Esophagus (tissue), 2 donors: ENCODE measurements at regions not wholly inside any gene's neighbourhood (a gene's known extent, or its start where the extent isn't known, plus 50 kb on each side); places are given as distances from the start of the nearest gene placed in this dataset.

Experiments used
- H3K27ac ChIP-seq, 2 donors: one replicate each; pipeline ENCODE4 v1.5.1; 2013; ENCODE audit warnings: low read depth in 2 of 2, mild to moderate bottlenecking in 2 of 2, inconsistent platforms in 1 of 2, low read length in 1 of 2, moderate library complexity in 1 of 2
- H3K27me3 ChIP-seq, 2 donors: one replicate each; pipeline ENCODE4 v1.6.1; 2013; ENCODE audit warnings: low read length in 2 of 2, control low read depth in 1 of 2, mild to moderate bottlenecking in 1 of 2; ENCODE audit not compliant: insufficient read depth in 2 of 2, control insufficient read depth in 1 of 2
- H3K36me3 ChIP-seq, 2 donors: one replicate each; pipeline ENCODE4 v1.6.1; 2013; ENCODE audit warnings: low read length in 1 of 2; ENCODE audit not compliant: control insufficient read depth in 2 of 2, insufficient read depth in 2 of 2
- H3K4me1 ChIP-seq, 2 donors: one replicate each; pipeline ENCODE4 v1.6.1; 2013; ENCODE audit warnings: low read length in 1 of 2; ENCODE audit not compliant: control insufficient read depth in 2 of 2, insufficient read depth in 2 of 2
- H3K4me3 ChIP-seq, 2 donors: one replicate each; pipeline ENCODE4 v1.5.1; 2013; ENCODE audit warnings: low read length in 2 of 2, mild to moderate bottlenecking in 2 of 2, low read depth in 1 of 2, moderate library complexity in 1 of 2
- H3K9me3 ChIP-seq, 2 donors: one replicate each; pipeline ENCODE4 v1.6.1; 2013; ENCODE audit warnings: mild to moderate bottlenecking in 2 of 2, low read depth in 1 of 2, low read length in 1 of 2, moderate library complexity in 1 of 2; ENCODE audit not compliant: control insufficient read depth in 2 of 2, insufficient read depth in 1 of 2
- WGBS, 2 donors: extraction: QIAGEN DNeasy Blood & Tissue Kit; methylation state at CpG; one replicate each; pipeline ENCODE4 v1.1.7; 2013; 5-methylcytosine and 5-hydroxymethylcytosine counted together
- donor health status: healthy with polysubstance abuse.
- donor health status: Bipolar disorder and iron deficiency.

DNA sequence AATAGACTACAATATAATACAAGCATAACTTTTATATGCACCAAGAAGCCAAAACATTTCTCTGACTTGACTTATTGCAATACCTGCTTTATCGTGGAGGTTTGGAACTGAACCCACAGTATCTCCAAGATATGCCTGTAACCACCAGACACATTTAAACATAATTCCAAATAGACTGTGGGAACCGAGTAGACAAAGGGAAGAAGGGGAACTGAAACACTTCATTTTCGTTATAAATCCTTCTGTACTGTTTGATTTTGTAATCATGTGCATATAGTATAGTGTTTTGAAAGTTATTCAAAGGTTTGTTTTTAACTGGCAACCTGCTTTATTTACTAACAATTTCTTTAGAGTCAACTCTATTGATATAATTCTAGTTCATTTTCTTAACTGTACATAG lies 154.9 kb upstream of the BEND6 start:
- no peaks in the 10 kb centered on the region for H3K4me1 ChIP-seq
- no peaks in the 10 kb centered on the region for H3K27me3 ChIP-seq
- no peak overlapping the region for H3K4me3 ChIP-seq
- WGBS, 2 donors = 67 to 73% methylated on average over 3 of the region's 3 CpGs
- no peak overlapping the region for H3K27ac ChIP-seq
- H3K36me3 ChIP-seq = no peaks in the 10 kb centered on the region
- H3K9me3 ChIP-seq = no peaks in the 10 kb centered on the region

DNA sequence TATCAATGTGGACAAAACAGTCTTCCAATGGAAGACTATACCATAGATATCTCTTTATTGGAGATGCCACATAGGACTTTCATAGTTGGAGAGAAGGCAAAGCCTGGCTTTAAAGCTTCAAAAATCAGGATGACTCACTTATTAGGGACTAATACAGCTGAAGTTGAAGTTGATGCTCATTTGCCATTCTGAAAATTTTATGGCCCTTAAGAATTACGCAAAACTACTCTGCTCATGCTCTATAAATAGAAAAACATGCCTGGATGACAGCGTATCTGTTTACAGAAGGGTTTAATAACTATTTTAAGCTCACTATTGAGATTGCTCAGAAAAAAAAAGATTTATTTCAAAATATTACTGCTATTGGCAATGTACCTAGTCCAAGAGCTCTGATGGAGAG lies 155.5 kb upstream of the DST start:
- H3K4me1 ChIP-seq = no peaks in the 10 kb centered on the region

DNA sequence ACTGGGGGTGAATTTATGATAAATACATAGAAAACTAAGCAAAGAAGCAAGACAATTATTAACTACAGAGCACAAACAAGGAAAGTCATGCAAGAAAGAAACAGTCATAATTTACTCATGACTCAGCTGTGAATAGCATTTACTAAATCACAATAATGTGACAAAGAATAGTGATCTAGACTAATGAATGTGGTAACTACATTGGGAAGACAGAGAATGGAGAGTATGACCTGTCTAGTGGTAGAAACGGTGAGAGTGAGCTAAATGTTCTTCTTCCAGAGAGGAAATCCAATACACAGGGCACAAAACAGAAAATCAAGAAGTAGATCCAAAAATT lies 153.5 kb upstream of the DST start:
- H3K4me3 ChIP-seq = no peak overlapping the region
- H3K9me3 ChIP-seq = no peaks in the 10 kb centered on the region
- H3K27ac ChIP-seq = no peak overlapping the region
- no peaks in the 10 kb centered on the region for H3K36me3 ChIP-seq
- WGBS, 2 donors = 68 to 72% methylated on average over 1 of the region's 1 CpG
- H3K4me1 ChIP-seq = no peaks in the 10 kb centered on the region
- H3K27me3 ChIP-seq = no peaks in the 10 kb centered on the region

More for the DNA sequence above, 155.5 kb upstream of the DST start:
- no peak overlapping the region for H3K4me3 ChIP-seq
- H3K27me3 ChIP-seq = no peaks in the 10 kb centered on the region
- H3K27ac ChIP-seq = no peak overlapping the region
- H3K36me3 ChIP-seq = no peaks in the 10 kb centered on the region
- 56 to 63% methylated on average over 2 of the region's 2 CpGs for WGBS, 2 donors
- no peaks in the 10 kb centered on the region for H3K9me3 ChIP-seq

DNA sequence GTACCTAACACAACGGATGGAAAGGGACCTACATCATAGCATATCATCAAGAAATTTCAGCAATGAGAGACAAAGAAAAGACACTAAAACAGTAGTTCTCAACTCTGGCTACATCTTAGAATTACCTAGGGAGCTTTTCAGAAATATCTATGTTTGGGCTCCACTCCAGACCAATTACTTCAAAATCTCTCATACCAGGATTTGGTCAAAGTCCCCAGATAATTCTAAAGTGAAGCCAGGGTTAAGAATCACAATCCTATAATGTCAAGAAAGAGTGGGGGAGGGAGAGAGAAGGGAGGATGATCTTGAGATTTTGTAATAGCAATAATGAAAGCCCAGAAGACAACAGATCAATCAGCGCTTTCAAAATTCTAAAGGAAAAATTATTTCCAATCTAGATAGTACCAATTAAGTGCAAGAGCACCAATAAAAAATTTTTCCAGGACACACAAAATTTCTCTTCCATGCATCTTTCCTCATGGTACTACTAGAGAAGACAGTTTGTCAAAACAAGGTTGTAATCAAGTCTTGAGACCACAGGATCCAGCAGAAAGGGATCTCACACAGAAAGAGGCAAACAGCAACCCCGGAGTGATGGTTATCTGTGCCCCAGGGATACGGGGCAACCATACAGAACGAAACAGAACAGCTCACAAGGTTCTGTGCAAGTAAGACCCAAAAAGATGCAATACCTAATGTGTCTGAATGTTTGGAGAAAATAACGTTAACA lies 152.9 kb upstream of the DST start:
- H3K27me3 ChIP-seq = no peaks in the 10 kb centered on the region
- WGBS, 2 donors = 72 to 82% methylated on average over 6 of the region's 6 CpGs
- no peaks in the 10 kb centered on the region for H3K36me3 ChIP-seq
- no peaks in the 10 kb centered on the region for H3K4me1 ChIP-seq
- H3K9me3 ChIP-seq = no peaks in the 10 kb centered on the region
- H3K4me3 ChIP-seq = no peak overlapping the region
- no peak overlapping the region for H3K27ac ChIP-seq

DNA sequence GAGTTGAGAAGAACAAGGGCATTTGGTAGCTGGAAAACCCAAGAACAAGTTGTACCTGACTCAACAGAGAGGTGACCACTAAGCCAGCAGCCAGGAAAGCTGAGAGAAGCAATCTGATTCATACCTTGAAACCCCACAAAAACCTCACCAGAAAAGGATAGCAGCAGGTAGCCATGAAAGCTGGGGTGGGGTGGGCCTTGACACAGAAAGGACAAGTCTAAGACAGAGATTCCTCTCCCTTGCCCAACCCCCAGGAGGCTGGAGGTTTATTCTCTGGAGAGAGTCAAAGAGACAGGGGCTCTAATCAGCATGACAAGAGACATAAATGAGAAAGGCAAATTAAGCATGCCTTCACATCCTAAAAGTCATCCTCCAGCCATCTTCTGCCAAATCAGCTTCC lies 151.7 kb upstream of the DST start:
- Histone ChIP-seq H3K36me3 (no peaks in the 10 kb centered on the region), H3K4me3 (no peak overlapping the region), H3K27ac (no peak overlapping the region), H3K4me1 (no peaks in the 10 kb centered on the region), H3K27me3 (no peaks in the 10 kb centered on the region), H3K9me3 (no peaks in the 10 kb centered on the region)

DNA sequence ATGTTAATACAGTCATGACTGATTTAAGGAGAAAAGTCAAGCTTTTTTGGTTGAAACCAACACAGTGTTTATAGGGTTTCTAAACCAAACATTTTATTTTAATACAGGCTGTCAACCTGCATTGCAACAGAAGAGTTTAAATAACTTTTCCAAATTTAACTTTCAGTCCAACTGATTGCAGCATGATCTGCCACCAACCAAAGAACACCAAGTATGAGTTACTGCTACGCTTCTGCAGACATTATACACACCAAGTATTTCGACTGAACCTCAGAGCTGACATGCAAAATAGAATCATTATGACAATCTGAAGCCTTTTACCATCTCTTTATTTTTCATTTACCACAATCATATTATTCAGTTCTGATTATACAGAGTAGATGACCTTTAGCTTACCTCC lies 151.2 kb upstream of the DST start:
- H3K4me3 ChIP-seq = no peak overlapping the region
- H3K27me3 ChIP-seq = no peaks in the 10 kb centered on the region
- H3K36me3 ChIP-seq = no peaks in the 10 kb centered on the region
- H3K27ac ChIP-seq = no peak overlapping the region
- no peaks in the 10 kb centered on the region for H3K4me1 ChIP-seq
- no peaks in the 10 kb centered on the region for H3K9me3 ChIP-seq
- WGBS, 2 donors = 91 to 94% methylated on average over 2 of the region's 2 CpGs

DNA sequence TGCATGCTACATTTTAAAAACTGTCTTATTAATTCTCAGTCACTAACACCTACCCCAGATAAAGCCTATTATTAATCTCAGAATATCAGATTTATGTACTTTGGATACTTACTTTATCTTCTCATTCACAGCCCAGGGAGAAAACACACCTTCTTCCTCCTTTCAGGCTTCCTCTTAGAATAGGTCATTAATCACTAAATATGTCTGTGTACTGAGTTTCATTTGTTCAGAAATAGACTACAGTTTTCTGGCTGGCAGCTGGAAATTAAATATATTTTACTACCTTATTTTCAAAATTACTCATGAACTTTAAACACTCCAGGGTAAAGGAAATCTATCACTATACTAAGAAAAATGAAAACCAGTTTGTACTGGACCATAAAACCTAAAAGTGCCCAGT lies 147.7 kb upstream of the DST start:
- Histone ChIP-seq H3K27me3 (no peaks in the 10 kb centered on the region), H3K36me3 (no peaks in the 10 kb centered on the region), H3K27ac (no peak overlapping the region), H3K9me3 (no peaks in the 10 kb centered on the region), H3K4me3 (no peak overlapping the region), H3K4me1 (no peaks in the 10 kb centered on the region)

DNA sequence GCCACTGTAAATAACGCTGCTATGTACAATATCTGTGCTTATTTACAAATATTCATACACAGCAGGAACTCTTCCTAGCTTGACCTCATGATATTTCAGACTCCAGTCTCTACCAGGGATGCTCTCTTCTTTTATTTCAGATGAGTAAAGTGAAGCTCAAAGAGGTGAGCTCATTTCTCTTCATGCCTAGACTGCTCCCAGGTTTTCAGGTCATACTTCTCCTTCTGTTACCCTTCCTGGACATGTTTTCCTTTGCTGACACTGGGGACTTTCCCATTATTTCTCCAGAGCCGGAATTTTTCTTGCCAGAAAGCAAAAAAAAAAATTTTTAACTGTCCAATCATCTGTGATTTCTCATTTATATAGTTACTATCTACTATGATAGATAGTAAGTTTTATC lies 147.2 kb upstream of the DST start:
- Histone ChIP-seq H3K27me3 (no peaks in the 10 kb centered on the region), H3K9me3 (no peaks in the 10 kb centered on the region), H3K4me1 (no peaks in the 10 kb centered on the region), H3K27ac (no peak overlapping the region), H3K4me3 (no peak overlapping the region), H3K36me3 (no peaks in the 10 kb centered on the region)
- 38 to 43% methylated on average over 2 of the region's 2 CpGs for WGBS, 2 donors

DNA sequence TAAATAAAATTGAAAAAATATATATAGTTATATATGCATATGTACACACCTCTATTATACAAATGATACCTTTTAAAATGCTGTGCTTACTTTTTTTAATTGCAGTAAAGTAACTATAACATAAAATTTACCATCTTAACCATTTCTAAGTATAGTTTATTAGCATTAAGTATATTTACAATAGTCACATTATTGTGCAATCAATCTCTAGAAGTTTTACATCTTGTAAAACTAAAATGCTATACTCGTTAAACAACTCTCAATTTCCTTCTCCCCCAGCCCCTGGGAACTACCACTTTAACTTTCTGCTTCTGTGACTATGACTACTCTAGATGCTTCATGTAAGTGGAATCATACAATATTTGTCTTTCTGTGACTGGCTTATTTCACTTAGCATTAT lies 146.7 kb upstream of the DST start:
- Histone ChIP-seq H3K4me3 (no peak overlapping the region), H3K36me3 (no peaks in the 10 kb centered on the region), H3K4me1 (no peaks in the 10 kb centered on the region), H3K27ac (no peak overlapping the region), H3K27me3 (no peaks in the 10 kb centered on the region), H3K9me3 (no peaks in the 10 kb centered on the region)
- 62% methylated on average over 1 of the region's 1 CpG for WGBS, 2 donors

DNA sequence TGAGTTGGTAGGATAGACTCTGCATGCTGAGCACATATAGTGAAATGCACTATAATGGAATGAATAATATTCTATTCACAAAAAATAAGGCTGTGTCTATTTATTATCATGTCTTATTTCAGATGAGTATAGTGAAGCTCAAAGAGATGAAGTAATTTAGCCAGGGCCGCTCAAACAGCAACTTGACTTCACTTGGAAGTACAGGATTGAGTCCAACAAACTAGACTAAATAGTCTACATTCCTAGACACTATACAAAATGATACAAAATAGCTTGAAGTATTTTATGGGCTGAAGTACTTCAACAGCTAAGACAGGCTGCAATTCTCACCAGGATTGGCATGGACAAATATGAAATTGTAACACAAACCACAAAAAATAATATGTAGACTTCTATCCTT lies 144.5 kb upstream of the DST start:
- Histone ChIP-seq H3K36me3 (no peaks in the 10 kb centered on the region), H3K9me3 (no peaks in the 10 kb centered on the region), H3K4me1 (no peaks in the 10 kb centered on the region), H3K4me3 (no peak overlapping the region), H3K27ac (no peak overlapping the region), H3K27me3 (no peaks in the 10 kb centered on the region)
- WGBS, 2 donors = 39 to 61% methylated on average over 1 of the region's 1 CpG
